ENCODE measurements at regions not wholly inside any gene's neighbourhood (a gene's known extent, or its start where the extent isn't known, plus 50 kb on each side); places are given as distances from the start of the nearest gene placed in this dataset.

DNA sequence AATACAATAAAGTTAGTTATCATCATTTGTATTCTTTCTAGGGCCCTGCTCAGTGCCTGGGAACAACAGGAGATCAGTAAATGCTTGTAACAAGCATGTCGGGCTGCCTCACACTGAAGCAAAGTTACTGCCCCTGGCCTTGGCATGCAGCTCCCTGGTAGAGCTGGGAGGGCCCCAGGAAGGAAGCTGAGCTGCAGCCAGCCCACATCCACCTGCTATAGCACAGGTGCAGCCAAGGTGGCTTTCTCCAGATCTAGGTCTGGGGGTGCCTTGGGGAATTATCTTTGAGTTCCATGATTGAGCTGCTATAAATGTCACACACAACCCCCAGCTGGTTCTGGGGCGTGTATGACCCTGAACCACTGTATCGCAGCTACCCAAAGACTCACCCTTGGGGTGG is 293.4 kb upstream of the MSX2 start:
- DNase-seq (no peak), ATAC-seq (no peak)
- Histone ChIP-seq H3K27me3 (ENCODE audit: insufficient read depth in 3 of 3, low read length in 2 of 3) (peaks cover 0 to 13% (median 2%) of the 10 kb centered on the region in 3 donors), H3K4me3 (no peak overlapping the region), H3K9me3 (no peaks in the 10 kb centered on the region), H3K36me3 (ENCODE audit: insufficient read depth in 1 of 2, low read depth in 1 of 2) (no peaks in the 10 kb centered on the region), H3K4me1 (no peaks in the 10 kb centered on the region), H3K27ac (no peak overlapping the region)
- intact Hi-C loops (cut with DNase I): no loop called here
- TF ChIP-seq, protein P1, sequence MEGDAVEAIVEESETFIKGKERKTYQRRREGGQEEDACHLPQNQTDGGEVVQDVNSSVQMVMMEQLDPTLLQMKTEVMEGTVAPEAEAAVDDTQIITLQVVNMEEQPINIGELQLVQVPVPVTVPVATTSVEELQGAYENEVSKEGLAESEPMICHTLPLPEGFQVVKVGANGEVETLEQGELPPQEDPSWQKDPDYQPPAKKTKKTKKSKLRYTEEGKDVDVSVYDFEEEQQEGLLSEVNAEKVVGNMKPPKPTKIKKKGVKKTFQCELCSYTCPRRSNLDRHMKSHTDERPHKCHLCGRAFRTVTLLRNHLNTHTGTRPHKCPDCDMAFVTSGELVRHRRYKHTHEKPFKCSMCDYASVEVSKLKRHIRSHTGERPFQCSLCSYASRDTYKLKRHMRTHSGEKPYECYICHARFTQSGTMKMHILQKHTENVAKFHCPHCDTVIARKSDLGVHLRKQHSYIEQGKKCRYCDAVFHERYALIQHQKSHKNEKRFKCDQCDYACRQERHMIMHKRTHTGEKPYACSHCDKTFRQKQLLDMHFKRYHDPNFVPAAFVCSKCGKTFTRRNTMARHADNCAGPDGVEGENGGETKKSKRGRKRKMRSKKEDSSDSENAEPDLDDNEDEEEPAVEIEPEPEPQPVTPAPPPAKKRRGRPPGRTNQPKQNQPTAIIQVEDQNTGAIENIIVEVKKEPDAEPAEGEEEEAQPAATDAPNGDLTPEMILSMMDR (IDR thresholded peaks at IDR 0.05): no peak
- WGBS, 3 donors: 65 to 75% (median 72%) methylated on average over 3 of the region's 3 CpGs

DNA sequence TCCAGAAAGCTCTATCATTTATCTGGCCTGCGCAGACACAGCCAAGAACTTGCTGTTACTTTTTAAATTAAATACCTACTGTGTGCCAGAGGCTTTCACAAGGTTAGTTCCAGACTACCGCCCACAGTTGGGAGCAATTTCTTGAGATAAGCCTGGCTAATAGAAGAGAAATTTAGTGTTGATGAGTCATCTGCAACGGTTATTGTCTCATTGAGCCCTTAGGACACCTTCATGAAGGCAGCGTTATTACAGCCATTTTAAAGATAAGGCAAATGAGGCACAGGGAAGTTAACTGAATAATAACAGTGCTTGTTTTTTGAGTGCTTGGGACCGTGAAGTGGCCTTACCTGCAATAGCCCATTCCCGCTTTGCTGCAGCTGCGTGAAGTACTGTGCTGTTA is 292.9 kb upstream of the MSX2 start:
- Histone ChIP-seq H3K27ac (no peak overlapping the region), H3K27me3 (ENCODE audit: insufficient read depth in 3 of 3, low read length in 2 of 3) (peaks cover 0 to 13% (median 2%) of the 10 kb centered on the region in 3 donors), H3K4me3 (no peak overlapping the region), H3K36me3 (ENCODE audit: insufficient read depth in 1 of 2, low read depth in 1 of 2) (no peaks in the 10 kb centered on the region), H3K9me3 (no peaks in the 10 kb centered on the region), H3K4me1 (no peaks in the 10 kb centered on the region)
- intact Hi-C loops (cut with DNase I): no loop called here
- ATAC-seq (no peak), DNase-seq (no peak)
- 83 to 90% (median 87%) methylated on average over 7 of the region's 7 CpGs for WGBS, 3 donors
- TF ChIP-seq, protein P1 (IDR thresholded peaks at IDR 0.05): no peak

DNA sequence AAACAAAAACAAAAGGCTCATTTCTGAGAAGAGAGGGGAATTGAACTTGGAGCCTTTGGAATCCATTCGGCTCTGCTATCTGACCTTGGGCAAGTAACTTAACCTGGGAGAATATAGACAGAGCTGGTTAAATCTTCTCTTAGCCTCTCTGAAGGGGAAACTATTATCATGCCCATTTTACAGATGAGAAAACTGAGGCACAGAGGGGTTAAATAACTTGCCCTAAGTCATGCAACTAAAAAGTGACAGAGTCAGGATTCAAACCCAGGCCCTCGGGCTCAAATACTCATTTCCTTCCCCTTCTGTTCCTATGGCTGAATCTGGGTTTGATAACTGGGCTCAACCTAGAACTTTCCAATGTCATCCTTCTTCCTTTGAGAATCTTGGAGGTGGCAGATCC is 291.3 kb upstream of the MSX2 start:
- peaks cover 0 to 13% (median 4%) of the 10 kb centered on the region in 3 donors for H3K27me3 ChIP-seq (ENCODE audit: insufficient read depth in 3 of 3, low read length in 2 of 3)
- H3K9me3 ChIP-seq: no peaks in the 10 kb centered on the region
- DNase-seq (no peak), ATAC-seq (no peak)
- 80 to 93% (median 92%) methylated on average over 2 of the region's 2 CpGs for WGBS, 3 donors
- H3K36me3 ChIP-seq (ENCODE audit: insufficient read depth in 1 of 2, low read depth in 1 of 2): no peaks in the 10 kb centered on the region
- TF ChIP-seq, protein P1 (IDR thresholded peaks at IDR 0.05): no peak
- intact Hi-C loops (cut with DNase I): no loop called here
- H3K4me3 ChIP-seq: no peak overlapping the region
- H3K4me1 ChIP-seq: no peaks in the 10 kb centered on the region
- H3K27ac ChIP-seq: no peak overlapping the region

DNA sequence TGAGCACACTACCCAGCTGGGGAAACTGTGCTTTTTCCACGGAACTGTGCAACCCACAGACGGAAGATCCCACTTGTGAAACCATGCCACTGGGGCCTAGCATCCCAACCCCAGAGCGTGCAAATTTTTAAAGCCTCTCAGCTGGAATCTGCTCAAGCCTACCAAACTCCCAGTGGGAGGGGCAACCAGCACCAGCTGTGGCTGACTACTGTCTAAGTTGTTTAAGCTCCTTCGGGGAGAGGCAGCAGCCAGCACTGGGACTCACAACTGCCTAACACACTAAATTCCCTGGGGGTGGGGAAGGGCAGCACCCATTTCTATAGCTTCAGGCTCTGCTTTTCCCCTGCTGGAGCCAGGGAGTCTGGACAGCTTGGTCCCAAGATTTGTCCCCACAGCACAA is 287.6 kb upstream of the MSX2 start:
- no peaks in the 10 kb centered on the region for H3K36me3 ChIP-seq (ENCODE audit: insufficient read depth in 1 of 2, low read depth in 1 of 2)
- no peaks in the 10 kb centered on the region for H3K9me3 ChIP-seq
- TF ChIP-seq, protein P1 (IDR thresholded peaks at IDR 0.05): no peak
- intact Hi-C loops (cut with DNase I): no loop called here
- WGBS, 3 donors: 36 to 53% (median 44%) methylated on average over 4 of the region's 4 CpGs
- ATAC-seq: no peak
- H3K27ac ChIP-seq: no peak overlapping the region
- H3K4me3 ChIP-seq: no peak overlapping the region
- peaks cover 0 to 13% (median 4%) of the 10 kb centered on the region in 3 donors for H3K27me3 ChIP-seq (ENCODE audit: insufficient read depth in 3 of 3, low read length in 2 of 3)
- DNase-seq: no peak
- H3K4me1 ChIP-seq: no peaks in the 10 kb centered on the region

DNA sequence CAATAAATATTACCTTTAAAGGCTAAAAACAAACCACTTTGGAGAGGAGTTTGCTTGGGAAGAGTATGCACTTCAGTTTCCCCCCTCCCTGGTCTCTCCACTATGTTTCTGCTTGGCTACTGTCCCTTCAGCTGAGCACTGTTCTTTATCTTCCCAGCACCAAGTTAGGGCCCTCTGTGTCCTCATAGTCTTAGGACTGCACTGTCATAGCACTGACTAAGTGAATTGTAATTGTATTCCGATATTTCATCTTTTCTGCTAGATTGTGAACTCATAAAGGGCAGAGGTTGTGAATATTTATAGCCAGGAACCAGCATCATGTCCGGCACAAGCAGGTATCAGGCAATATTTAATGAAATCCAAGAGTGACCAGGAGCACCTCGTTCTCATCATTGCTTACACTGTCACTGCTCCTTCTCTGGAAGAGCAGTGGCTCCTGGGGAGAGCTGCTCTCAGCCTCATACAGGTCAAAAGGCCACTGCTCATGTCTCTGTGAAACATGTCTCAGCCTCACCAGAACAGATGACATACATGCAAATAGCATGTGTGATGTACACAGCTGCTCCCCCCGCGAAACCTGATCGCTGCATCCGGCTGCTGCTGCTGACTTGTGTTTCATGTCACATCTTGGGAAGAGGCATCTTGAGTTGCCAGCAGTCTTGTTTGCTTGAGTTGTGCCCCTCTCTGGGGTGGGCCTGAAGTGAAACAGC is 279.7 kb upstream of the MSX2 start:
- Histone ChIP-seq H3K4me3 (no peak overlapping the region), H3K27ac (no peak overlapping the region), H3K9me3 (no peaks in the 10 kb centered on the region), H3K27me3 (ENCODE audit: insufficient read depth in 3 of 3, low read length in 2 of 3) (peaks cover 0 to 6% (median 0%) of the 10 kb centered on the region in 3 donors), H3K36me3 (ENCODE audit: insufficient read depth in 1 of 2, low read depth in 1 of 2) (no peaks in the 10 kb centered on the region), H3K4me1 (no peaks in the 10 kb centered on the region)
- ATAC-seq: no peak
- TF ChIP-seq, protein P1 (IDR thresholded peaks at IDR 0.05): no peak
- intact Hi-C loops (cut with DNase I): no loop called here
- no peak for DNase-seq
- WGBS, 3 donors: 63 to 90% (median 74%) methylated on average over 7 of the region's 7 CpGs

Data from psoas muscle (tissue), 7 donors.